ENCODE measurements at regions not wholly inside any gene's neighbourhood (a gene's known extent, or its start where the extent isn't known, plus 50 kb on each side); places are given as distances from the start of the nearest gene placed in this dataset.

DNA sequence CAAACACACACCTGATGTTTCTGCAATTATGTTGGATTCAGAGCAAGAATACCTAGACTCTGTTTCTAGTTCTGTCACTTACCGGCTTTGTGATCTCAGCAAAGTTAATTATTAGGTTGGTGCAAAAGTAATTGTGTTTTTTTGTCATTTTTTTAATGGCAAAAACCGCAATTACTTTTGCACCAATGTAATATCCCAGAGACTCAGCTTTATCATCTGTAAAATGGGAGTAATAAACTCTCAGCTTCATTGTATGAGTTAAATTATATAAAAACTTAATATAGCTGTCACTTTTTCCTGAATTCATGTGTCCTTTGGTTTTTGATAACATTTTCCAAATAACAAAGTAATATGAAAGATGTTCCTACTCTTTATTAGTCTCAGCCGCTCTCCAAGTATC is 251.7 kb downstream of the TRIB2 start:
- TF ChIP-seq POLR2A (IDR thresholded peaks at IDR 0.05; ENCODE audit: low read depth, low read length) (no peak), POLR2AphosphoS5 (IDR thresholded peaks at IDR 0.05; ENCODE audit: low read depth, low read length) (no peak), TAF1 (IDR thresholded peaks at IDR 0.05; ENCODE audit: low read depth, low read length) (no peak), PAX5 (IDR thresholded peaks at IDR 0.05; ENCODE audit: insufficient read depth, low read length, severe bottlenecking) (no peak)
